NB4 (cell line): ENCODE measurements at regions not wholly inside any gene's neighbourhood (a gene's known extent, or its start where the extent isn't known, plus 50 kb on each side); places are given as distances from the start of the nearest gene placed in this dataset.

Source experiments
- MYC ChIP-seq: IDR thresholded peaks from 2 replicates; pipeline ENCODE4 v1.6.1; 2011; ENCODE audit warnings: low read depth, low read length
- POLR2A ChIP-seq: IDR thresholded peaks from 2 replicates; pipeline ENCODE4 v1.6.1; 2011; ENCODE audit warnings: mild to moderate bottlenecking; ENCODE audit not compliant: insufficient read length; ENCODE audit errors: extremely low read depth
- TF ChIP-seq, protein P1 (sequence below): IDR thresholded peaks from one replicate; pipeline ENCODE4 v1.5.1; 2012; ENCODE audit warnings: low read depth, low read length
- TF ChIP-seq, protein P2 (sequence below): IDR thresholded peaks from 2 replicates; pipeline ENCODE4 v1.6.1; 2011; ENCODE audit warnings: low read depth, low read length

DNA sequence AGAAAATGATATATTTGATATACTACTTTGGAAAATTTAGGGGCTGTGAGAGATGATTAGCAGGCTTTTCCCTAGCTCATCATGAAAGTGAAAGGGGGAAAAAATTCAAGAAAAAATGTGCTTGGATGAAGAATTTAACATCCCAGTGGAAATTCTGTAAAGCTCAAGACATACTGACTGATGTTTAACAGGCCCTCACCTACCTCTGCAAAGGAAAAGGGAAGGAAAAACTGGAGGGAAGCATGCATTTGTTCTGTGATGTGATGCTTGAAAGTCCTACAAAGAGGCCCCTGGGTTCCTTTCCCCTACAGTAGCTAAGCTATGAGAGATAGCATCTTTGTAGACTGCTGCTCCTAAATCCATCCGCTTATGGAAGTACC, 364.1 kb downstream of the PDGFC start:
- TF ChIP-seq POLR2A (no peak), MYC (no peak)
- TF ChIP-seq, protein P1, sequence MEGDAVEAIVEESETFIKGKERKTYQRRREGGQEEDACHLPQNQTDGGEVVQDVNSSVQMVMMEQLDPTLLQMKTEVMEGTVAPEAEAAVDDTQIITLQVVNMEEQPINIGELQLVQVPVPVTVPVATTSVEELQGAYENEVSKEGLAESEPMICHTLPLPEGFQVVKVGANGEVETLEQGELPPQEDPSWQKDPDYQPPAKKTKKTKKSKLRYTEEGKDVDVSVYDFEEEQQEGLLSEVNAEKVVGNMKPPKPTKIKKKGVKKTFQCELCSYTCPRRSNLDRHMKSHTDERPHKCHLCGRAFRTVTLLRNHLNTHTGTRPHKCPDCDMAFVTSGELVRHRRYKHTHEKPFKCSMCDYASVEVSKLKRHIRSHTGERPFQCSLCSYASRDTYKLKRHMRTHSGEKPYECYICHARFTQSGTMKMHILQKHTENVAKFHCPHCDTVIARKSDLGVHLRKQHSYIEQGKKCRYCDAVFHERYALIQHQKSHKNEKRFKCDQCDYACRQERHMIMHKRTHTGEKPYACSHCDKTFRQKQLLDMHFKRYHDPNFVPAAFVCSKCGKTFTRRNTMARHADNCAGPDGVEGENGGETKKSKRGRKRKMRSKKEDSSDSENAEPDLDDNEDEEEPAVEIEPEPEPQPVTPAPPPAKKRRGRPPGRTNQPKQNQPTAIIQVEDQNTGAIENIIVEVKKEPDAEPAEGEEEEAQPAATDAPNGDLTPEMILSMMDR = no peak
- TF ChIP-seq, protein P2, sequence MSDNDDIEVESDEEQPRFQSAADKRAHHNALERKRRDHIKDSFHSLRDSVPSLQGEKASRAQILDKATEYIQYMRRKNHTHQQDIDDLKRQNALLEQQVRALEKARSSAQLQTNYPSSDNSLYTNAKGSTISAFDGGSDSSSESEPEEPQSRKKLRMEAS = no peak
